ENCODE measurements at regions not wholly inside any gene's neighbourhood (a gene's known extent, or its start where the extent isn't known, plus 50 kb on each side); places are given as distances from the start of the nearest gene placed in this dataset.

- in situ Hi-C loops (cut with HindIII; ENCODE audit: extremely low pct_ligation_motif_present, low pct_unique_long_range_greater_than_20kb) = no loop called here
- Histone ChIP-seq H3K27me3 (ENCODE audit: control insufficient read depth in 1 of 2, insufficient read depth in 2 of 2, low read length in 2 of 2) (no peaks in the 10 kb centered on the region), H3K79me2 (ENCODE audit: insufficient read depth, low read length) (no peaks in the 10 kb centered on the region), H3K9me3 (ENCODE audit: low read length) (no peaks in the 10 kb centered on the region), H3K4me3 (replicated peaks in 1 of 3; ENCODE audit: insufficient read depth in 1 of 3, low read depth in 2 of 3, low read length in 3 of 3) (no peak overlapping the region), H3K27ac (ENCODE audit: extremely low read length, insufficient read depth, low read length) (no peak overlapping the region), H2AFZ (ENCODE audit: low read length) (no peak overlapping the region), H3K36me3 (replicated peaks in 1 of 2; ENCODE audit: control insufficient read depth in 1 of 2, insufficient read depth in 2 of 2, low read length in 2 of 2) (no peaks in the 10 kb centered on the region), H4K20me1 (ENCODE audit: insufficient read depth, low read length) (no peaks in the 10 kb centered on the region), H3K4me1 (ENCODE audit: insufficient read depth, low read length) (no peaks in the 10 kb centered on the region), H3K4me2 (ENCODE audit: low read depth, low read length) (no peak overlapping the region), H3K9ac (ENCODE audit: insufficient read depth, low read depth, low read length) (no peak overlapping the region)
- BruUV-seq (replicated peaks) = no TSS peak
- 16% methylated on average over 4 of the region's 4 CpGs for WGBS (ENCODE audit: low lambda C conversion rate)
- no peak for TF ChIP-seq ZNF282 (IDR thresholded peaks at IDR 0.05; ENCODE audit: partially characterized antibody)
- TF ChIP-seq ZNF776 (CRISPR knock-in tag; IDR thresholded peaks at IDR 0.05) = no peak
- no peak for TF ChIP-seq PCBP1 (IDR thresholded peaks at IDR 0.05; ENCODE audit: borderline replicate concordance, low read depth, low read length)
- no peak for TF ChIP-seq SRF (IDR thresholded peaks at IDR 0.05; ENCODE audit: low read depth, low read length)
- TF ChIP-seq CBX5 (CRISPR knock-in tag; IDR thresholded peaks at IDR 0.05; ENCODE audit: borderline replicate concordance) = no peak
- TF ChIP-seq PCBP2 (optimal IDR thresholded peaks at IDR 0.05; ENCODE audit: low read depth, low read length, poor library complexity, severe bottlenecking) = no peak
- no peak for TF ChIP-seq FOXO1 (CRISPR knock-in tag; IDR thresholded peaks at IDR 0.05)
- no peak for TF ChIP-seq THAP8 (CRISPR knock-in tag; IDR thresholded peaks at IDR 0.05; ENCODE audit: borderline replicate concordance)
- TF ChIP-seq ARNTL (CRISPR knock-in tag; IDR thresholded peaks at IDR 0.05) = no peak
- TF ChIP-seq ZNF382 (CRISPR knock-in tag; IDR thresholded peaks at IDR 0.05; ENCODE audit: borderline replicate concordance) = no peak
- TF ChIP-seq KLF12 (CRISPR knock-in tag; IDR thresholded peaks at IDR 0.05; ENCODE audit: borderline replicate concordance) = no peak
- no peak for TF ChIP-seq ZNF260 (CRISPR knock-in tag; IDR thresholded peaks at IDR 0.05; ENCODE audit: borderline replicate concordance, low read depth)
- no peak for TF ChIP-seq ZNF598 (CRISPR knock-in tag; IDR thresholded peaks at IDR 0.05; ENCODE audit: borderline replicate concordance)
- no peak for TF ChIP-seq MAFG (CRISPR knock-in tag; IDR thresholded peaks at IDR 0.05)
- no peak for TF ChIP-seq BHLHE40 (IDR thresholded peaks at IDR 0.05; ENCODE audit: low read length)
- TF ChIP-seq ZBTB44 (CRISPR knock-in tag; IDR thresholded peaks at IDR 0.05) = no peak
- no peak for TF ChIP-seq SP140L (CRISPR knock-in tag; IDR thresholded peaks at IDR 0.05; ENCODE audit: borderline replicate concordance)
- FAIRE-seq (no peak), DNase-seq (ENCODE audit: low spot score) (no peak), ATAC-seq (no peak)
- POLR2A ChIA-PET = no interaction called here
- CTCF ChIA-PET (ENCODE audit: low intra/inter-chr PET ratio, low total read pairs) = no interaction called here
- intact Hi-C loops (cut with micrococcal nuclease; ENCODE audit: unreplicated experiment) = no loop called here
Observed at GRCh38 chr2:219944866-219945265, 317.4 kb downstream of the SLC4A3 start.
